ENCODE measurements at regions not wholly inside any gene's neighbourhood (a gene's known extent, or its start where the extent isn't known, plus 50 kb on each side); places are given as distances from the start of the nearest gene placed in this dataset.

DNA sequence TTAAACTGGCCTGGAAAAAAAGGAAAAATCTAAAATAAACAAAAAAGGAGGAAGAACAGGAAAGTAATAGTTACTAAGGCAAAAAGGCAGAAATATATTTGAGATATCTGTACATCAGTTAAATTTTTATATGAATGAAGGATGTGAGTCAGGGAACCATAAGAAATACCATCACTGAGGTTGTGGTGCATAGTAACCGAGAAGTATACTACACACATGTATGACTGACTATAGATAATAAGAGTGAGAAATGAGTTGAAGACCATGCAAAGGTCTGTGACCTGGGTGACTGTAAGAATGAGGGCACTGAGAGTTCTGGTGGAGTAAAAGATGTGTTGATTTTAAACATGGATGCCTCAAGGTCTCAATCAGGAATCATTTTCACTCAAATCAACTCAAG lies 220.6 kb upstream of the FAM241A start:
- DNase-seq (ENCODE audit: low read depth, low spot score), result no peak
- no peak overlapping the region for H3K4me3 ChIP-seq (ENCODE audit: low read length)
- no peaks in the 10 kb centered on the region for H3K36me3 ChIP-seq (ENCODE audit: control insufficient read depth, insufficient read depth, low read length)
- H3K27me3 ChIP-seq (ENCODE audit: control insufficient read depth, insufficient read depth, low read length), result no peaks in the 10 kb centered on the region
- H3K4me1 ChIP-seq (ENCODE audit: control insufficient read depth, insufficient read depth, low read length), result no peaks in the 10 kb centered on the region
- no CpG with 5 or more reads among the region's 1 CpG for WGBS (ENCODE audit: insufficient coverage, insufficient read length)
- H3K27ac ChIP-seq (ENCODE audit: low read length), result no peak overlapping the region
- H3K9me3 ChIP-seq (ENCODE audit: control insufficient read depth, insufficient read depth, low read length), result no peaks in the 10 kb centered on the region

DNA sequence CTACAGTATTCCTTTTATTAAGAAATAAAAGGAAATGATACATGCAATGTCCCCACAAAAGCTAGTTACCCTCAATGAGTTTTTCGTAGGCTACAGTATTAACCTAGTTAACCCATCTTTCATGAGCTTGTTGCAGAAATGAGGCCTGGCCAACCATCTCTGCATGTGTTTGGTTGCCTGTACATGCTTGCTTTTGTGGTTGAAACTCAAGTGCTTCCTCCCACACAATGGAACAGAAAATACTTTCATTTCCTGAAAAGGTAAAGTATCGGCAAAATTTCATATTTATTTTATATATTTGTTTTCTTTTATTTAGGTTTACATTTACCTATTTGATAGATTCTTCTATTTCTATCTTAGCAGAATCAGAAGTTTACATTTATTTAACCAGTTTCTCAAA lies 214.6 kb upstream of the FAM241A start:
- no peaks in the 10 kb centered on the region for H3K27me3 ChIP-seq (ENCODE audit: control insufficient read depth, insufficient read depth, low read length)
- no peak overlapping the region for H3K4me3 ChIP-seq (ENCODE audit: low read length)
- H3K27ac ChIP-seq (ENCODE audit: low read length), result no peak overlapping the region
- no peaks in the 10 kb centered on the region for H3K36me3 ChIP-seq (ENCODE audit: control insufficient read depth, insufficient read depth, low read length)
- H3K4me1 ChIP-seq (ENCODE audit: control insufficient read depth, insufficient read depth, low read length), result no peaks in the 10 kb centered on the region
- H3K9me3 ChIP-seq (ENCODE audit: control insufficient read depth, insufficient read depth, low read length), result no peaks in the 10 kb centered on the region
- no peak for DNase-seq (ENCODE audit: low read depth, low spot score)
- WGBS (ENCODE audit: insufficient coverage, insufficient read length), result no CpG with 5 or more reads among the region's 2 CpGs

DNA sequence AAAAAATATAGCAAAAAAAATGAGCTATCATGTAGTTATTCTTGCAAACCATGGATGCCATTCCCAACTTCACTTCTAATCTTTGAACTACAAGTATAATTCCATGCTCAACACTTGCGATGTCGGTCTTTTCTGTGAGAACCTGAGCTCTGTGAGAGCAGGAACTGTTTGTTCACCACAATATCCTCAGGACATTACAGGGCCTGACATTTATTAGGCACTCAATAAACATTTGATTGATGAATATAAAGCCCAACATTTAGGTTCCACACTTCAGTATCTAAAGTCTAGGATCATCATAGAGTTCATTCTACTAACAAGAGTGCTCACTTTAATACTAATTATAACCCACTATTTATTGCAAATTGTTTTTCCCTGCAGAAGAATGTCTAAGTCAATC lies 211.6 kb upstream of the FAM241A start:
- Histone ChIP-seq H3K9me3 (ENCODE audit: control insufficient read depth, insufficient read depth, low read length) (no peaks in the 10 kb centered on the region), H3K4me1 (ENCODE audit: control insufficient read depth, insufficient read depth, low read length) (no peaks in the 10 kb centered on the region), H3K27me3 (ENCODE audit: control insufficient read depth, insufficient read depth, low read length) (no peaks in the 10 kb centered on the region), H3K4me3 (ENCODE audit: low read length) (no peak overlapping the region), H3K36me3 (ENCODE audit: control insufficient read depth, insufficient read depth, low read length) (no peaks in the 10 kb centered on the region), H3K27ac (ENCODE audit: low read length) (no peak overlapping the region)
- WGBS (ENCODE audit: insufficient coverage, insufficient read length), result no CpG with 5 or more reads among the region's 2 CpGs
- no peak for DNase-seq (ENCODE audit: low read depth, low spot score)

DNA sequence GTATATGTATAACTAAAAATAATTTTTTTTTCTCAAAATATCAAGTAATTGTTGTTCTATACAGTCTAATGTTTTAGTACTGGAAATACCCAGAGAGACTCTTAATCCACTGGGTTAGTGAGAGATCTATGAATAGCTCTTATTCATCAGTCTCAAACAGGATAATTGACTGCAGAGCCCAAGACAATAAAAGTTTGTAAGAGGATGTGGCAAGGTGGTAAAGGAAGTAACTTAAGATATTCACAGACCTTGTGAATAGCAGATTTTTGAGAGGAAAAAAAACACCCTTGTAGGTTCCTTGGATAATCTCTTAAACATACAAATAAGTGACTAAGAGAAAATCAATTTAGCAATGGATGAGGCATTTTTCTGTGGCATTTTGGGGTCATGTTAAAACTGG lies 210.9 kb upstream of the FAM241A start:
- no peak overlapping the region for H3K27ac ChIP-seq (ENCODE audit: low read length)
- H3K4me1 ChIP-seq (ENCODE audit: control insufficient read depth, insufficient read depth, low read length), result no peaks in the 10 kb centered on the region
- no peaks in the 10 kb centered on the region for H3K27me3 ChIP-seq (ENCODE audit: control insufficient read depth, insufficient read depth, low read length)
- no peaks in the 10 kb centered on the region for H3K9me3 ChIP-seq (ENCODE audit: control insufficient read depth, insufficient read depth, low read length)
- DNase-seq (ENCODE audit: low read depth, low spot score), result no peak
- no peak overlapping the region for H3K4me3 ChIP-seq (ENCODE audit: low read length)
- no peaks in the 10 kb centered on the region for H3K36me3 ChIP-seq (ENCODE audit: control insufficient read depth, insufficient read depth, low read length)

DNA sequence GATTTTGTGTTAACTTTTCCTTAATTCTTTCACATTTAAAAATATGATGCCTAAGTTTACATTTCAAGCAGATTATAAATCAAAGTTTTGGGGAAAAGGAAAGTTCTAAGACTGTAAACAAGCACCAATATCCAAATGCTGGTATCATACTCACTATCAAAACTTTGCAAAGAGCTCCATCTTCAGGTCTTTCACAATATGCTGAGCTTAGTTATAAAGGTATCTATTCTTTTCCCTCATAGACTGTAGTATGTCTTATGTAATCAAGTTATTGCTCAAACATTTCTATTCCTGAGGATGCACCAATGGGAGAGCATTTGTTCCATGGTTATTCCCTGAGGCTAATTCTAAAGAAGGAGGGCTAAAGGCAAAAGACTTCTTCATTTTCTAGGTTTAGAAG lies 207.9 kb upstream of the FAM241A start:
- no peak overlapping the region for H3K27ac ChIP-seq (ENCODE audit: low read length)
- no peaks in the 10 kb centered on the region for H3K36me3 ChIP-seq (ENCODE audit: control insufficient read depth, insufficient read depth, low read length)
- DNase-seq (ENCODE audit: low read depth, low spot score), result no peak
- no peaks in the 10 kb centered on the region for H3K4me1 ChIP-seq (ENCODE audit: control insufficient read depth, insufficient read depth, low read length)
- H3K27me3 ChIP-seq (ENCODE audit: control insufficient read depth, insufficient read depth, low read length), result no peaks in the 10 kb centered on the region
- no peaks in the 10 kb centered on the region for H3K9me3 ChIP-seq (ENCODE audit: control insufficient read depth, insufficient read depth, low read length)
- no peak overlapping the region for H3K4me3 ChIP-seq (ENCODE audit: low read length)

DNA sequence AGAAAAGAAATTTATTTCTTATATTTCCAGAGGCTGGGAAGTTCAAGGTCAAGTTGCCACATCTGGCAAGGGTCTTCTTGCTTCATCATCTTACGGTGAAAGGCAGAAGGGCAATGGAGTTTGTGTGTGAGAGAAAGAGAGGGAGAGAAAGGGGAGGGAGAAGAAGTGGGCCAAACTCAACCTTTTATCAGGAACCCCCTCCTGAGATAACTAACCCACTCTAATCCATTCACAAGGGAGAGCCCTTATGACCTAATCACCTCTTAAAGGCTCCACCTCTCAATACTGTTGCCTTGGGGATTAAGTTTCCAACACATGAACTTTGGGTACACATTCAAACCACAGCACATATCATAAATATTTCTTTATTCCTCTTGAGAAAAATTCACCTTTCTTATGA lies 203.3 kb upstream of the FAM241A start:
- Histone ChIP-seq H3K4me1 (ENCODE audit: control insufficient read depth, insufficient read depth, low read length) (no peaks in the 10 kb centered on the region), H3K27ac (ENCODE audit: low read length) (no peak overlapping the region), H3K9me3 (ENCODE audit: control insufficient read depth, insufficient read depth, low read length) (no peaks in the 10 kb centered on the region), H3K36me3 (ENCODE audit: control insufficient read depth, insufficient read depth, low read length) (no peaks in the 10 kb centered on the region), H3K27me3 (ENCODE audit: control insufficient read depth, insufficient read depth, low read length) (no peaks in the 10 kb centered on the region), H3K4me3 (ENCODE audit: low read length) (no peak overlapping the region)
- WGBS (ENCODE audit: insufficient coverage, insufficient read length), result no CpG with 5 or more reads among the region's 1 CpG
- no peak for DNase-seq (ENCODE audit: low read depth, low spot score)

DNA sequence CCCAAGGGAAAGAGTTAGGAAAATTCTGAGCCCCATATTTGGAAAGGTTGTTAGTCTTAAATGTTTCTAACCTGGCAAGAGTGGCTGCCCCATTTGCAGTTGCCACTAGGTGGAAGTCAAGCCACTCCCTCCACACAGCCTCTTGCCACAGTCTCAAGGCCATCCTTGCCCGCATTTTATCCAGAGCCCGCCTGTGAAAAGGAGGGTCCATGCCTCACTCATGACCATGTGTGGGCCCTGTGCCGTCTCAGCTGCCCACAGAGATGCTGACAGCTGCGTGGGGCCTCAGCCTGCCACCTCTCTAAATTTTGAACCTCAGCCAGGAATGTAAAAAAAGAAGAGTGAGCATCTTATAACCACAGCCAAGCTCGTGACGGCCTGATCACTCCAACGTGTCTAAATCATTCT lies 201.5 kb upstream of the FAM241A start:
- DNase-seq (ENCODE audit: low read depth, low spot score), result peak; percentile 33
- WGBS (ENCODE audit: insufficient coverage, insufficient read length), result no CpG with 5 or more reads among the region's 7 CpGs
- Histone ChIP-seq H3K4me3 (ENCODE audit: low read length) (no peak overlapping the region), H3K27me3 (ENCODE audit: control insufficient read depth, insufficient read depth, low read length) (no peaks in the 10 kb centered on the region), H3K9me3 (ENCODE audit: control insufficient read depth, insufficient read depth, low read length) (no peaks in the 10 kb centered on the region), H3K36me3 (ENCODE audit: control insufficient read depth, insufficient read depth, low read length) (no peaks in the 10 kb centered on the region), H3K4me1 (ENCODE audit: control insufficient read depth, insufficient read depth, low read length) (no peaks in the 10 kb centered on the region), H3K27ac (ENCODE audit: low read length) (no peak overlapping the region)

DNA sequence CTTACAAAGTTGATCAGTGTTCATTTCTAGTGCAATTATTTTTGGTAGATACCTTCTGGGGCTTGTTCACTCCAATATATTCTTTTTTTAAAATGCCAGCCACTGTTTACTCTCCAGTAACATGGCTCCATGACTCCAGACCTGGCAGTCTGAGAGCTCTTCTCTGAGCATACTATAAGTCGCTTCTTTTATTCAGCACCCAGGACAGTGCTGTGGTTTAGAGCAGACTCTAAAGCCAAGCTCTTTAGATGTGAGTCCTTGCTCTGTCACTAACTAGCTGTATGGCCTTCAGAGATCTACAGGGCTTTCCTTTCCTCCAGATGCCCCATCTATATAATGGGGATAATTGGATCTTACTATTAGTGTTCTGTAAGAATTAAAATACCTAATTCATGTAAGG lies 200.2 kb upstream of the FAM241A start:
- Histone ChIP-seq H3K4me3 (ENCODE audit: low read length) (no peak overlapping the region), H3K4me1 (ENCODE audit: control insufficient read depth, insufficient read depth, low read length) (no peaks in the 10 kb centered on the region), H3K27ac (ENCODE audit: low read length) (no peak overlapping the region), H3K9me3 (ENCODE audit: control insufficient read depth, insufficient read depth, low read length) (no peaks in the 10 kb centered on the region), H3K36me3 (ENCODE audit: control insufficient read depth, insufficient read depth, low read length) (no peaks in the 10 kb centered on the region), H3K27me3 (ENCODE audit: control insufficient read depth, insufficient read depth, low read length) (no peaks in the 10 kb centered on the region)
- DNase-seq (ENCODE audit: low read depth, low spot score), result no peak
- WGBS (ENCODE audit: insufficient coverage, insufficient read length), result no CpG with 5 or more reads among the region's 1 CpG

DNA sequence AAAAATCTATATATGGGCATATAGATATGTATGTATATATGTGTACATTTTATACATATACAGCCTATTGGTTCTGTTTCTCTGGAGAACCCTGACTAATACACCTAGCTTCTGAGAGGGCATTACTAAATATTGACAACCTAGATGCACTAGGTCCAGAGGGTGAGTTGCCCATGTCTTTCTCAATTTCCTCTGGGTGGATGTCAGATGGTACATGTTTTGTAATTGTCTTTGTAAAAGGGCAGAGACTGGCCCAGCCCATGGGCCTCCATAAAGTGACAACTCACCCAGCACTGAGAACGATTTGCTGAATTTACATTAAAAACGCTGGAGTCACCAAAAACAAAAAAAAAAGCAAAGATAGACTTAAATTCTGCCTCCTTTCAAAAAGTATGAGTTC lies 198.5 kb upstream of the FAM241A start:
- Histone ChIP-seq H3K4me1 (ENCODE audit: control insufficient read depth, insufficient read depth, low read length) (no peaks in the 10 kb centered on the region), H3K4me3 (ENCODE audit: low read length) (no peak overlapping the region), H3K36me3 (ENCODE audit: control insufficient read depth, insufficient read depth, low read length) (no peaks in the 10 kb centered on the region), H3K27ac (ENCODE audit: low read length) (no peak overlapping the region), H3K27me3 (ENCODE audit: control insufficient read depth, insufficient read depth, low read length) (no peaks in the 10 kb centered on the region), H3K9me3 (ENCODE audit: control insufficient read depth, insufficient read depth, low read length) (no peaks in the 10 kb centered on the region)
- no peak for DNase-seq (ENCODE audit: low read depth, low spot score)
- WGBS (ENCODE audit: insufficient coverage, insufficient read length), result no CpG with 5 or more reads among the region's 2 CpGs

DNA sequence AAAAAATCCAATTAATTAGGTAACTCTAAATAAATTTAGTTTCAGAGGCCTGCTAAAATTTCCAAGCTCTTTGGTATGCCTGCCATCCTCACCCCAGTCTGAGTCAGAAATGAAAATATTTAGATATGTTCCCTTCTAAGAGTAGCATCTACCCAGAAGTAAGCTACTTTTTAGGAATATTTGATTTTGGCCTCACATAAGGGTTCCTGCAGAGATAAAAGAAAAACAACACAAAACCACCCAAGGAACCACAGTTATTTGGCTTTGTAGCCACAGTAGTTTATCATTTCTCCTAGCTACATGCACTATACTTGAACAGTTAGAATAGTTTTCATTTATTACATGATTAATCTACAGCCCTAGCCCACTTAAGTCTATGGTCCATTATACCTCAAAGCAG lies 192.6 kb upstream of the FAM241A start:
- H3K9me3 ChIP-seq (ENCODE audit: control insufficient read depth, insufficient read depth, low read length), result no peaks in the 10 kb centered on the region
- H3K4me3 ChIP-seq (ENCODE audit: low read length), result no peak overlapping the region
- H3K27ac ChIP-seq (ENCODE audit: low read length), result no peak overlapping the region
- no peaks in the 10 kb centered on the region for H3K27me3 ChIP-seq (ENCODE audit: control insufficient read depth, insufficient read depth, low read length)
- no peaks in the 10 kb centered on the region for H3K4me1 ChIP-seq (ENCODE audit: control insufficient read depth, insufficient read depth, low read length)
- no peak for DNase-seq (ENCODE audit: low read depth, low spot score)
- no peaks in the 10 kb centered on the region for H3K36me3 ChIP-seq (ENCODE audit: control insufficient read depth, insufficient read depth, low read length)

DNA sequence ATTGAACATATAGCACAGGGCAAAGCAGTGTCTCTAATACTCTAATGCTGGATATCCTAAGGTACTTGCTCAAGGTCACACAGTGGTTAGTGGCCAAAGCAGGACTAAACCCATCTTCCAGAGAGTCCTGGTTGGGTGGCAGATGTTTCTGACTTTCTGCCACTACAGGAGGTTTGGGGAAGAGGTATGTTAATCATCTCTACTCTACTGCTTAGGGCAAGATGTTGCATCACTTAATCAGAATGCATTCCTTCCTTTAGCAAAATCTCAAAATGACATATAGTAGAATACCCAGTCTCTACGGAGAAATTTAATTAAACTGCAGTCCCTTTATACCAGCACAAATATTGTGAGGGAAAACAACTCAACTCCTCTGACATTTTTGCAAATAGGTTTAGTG lies 190.7 kb upstream of the FAM241A start:
- Histone ChIP-seq H3K4me1 (ENCODE audit: control insufficient read depth, insufficient read depth, low read length) (no peaks in the 10 kb centered on the region), H3K9me3 (ENCODE audit: control insufficient read depth, insufficient read depth, low read length) (no peaks in the 10 kb centered on the region), H3K36me3 (ENCODE audit: control insufficient read depth, insufficient read depth, low read length) (no peaks in the 10 kb centered on the region), H3K27ac (ENCODE audit: low read length) (no peak overlapping the region), H3K27me3 (ENCODE audit: control insufficient read depth, insufficient read depth, low read length) (no peaks in the 10 kb centered on the region), H3K4me3 (ENCODE audit: low read length) (no peak overlapping the region)
- no peak for DNase-seq (ENCODE audit: low read depth, low spot score)
- no CpG with 5 or more reads among the region's 1 CpG for WGBS (ENCODE audit: insufficient coverage, insufficient read length)

DNA sequence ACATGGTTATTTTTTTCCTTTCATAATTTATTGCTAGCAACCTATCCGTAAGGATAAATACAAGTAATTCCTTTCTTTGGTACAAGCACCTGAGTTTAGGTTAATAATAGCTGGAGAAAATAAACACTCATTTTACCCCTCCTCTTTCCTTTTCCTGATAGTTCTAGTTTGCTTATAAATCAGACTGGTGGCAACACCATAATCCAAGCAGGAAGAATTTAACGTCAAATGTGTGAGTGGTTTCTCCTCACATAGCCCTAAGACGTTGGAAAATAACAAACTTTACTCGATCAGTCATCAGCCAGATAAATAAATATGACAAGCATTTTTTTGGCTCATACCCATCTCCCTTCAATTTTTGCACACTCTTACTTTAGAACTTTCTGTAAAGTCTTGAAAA lies 190.3 kb upstream of the FAM241A start:
- Histone ChIP-seq H3K4me1 (ENCODE audit: control insufficient read depth, insufficient read depth, low read length) (no peaks in the 10 kb centered on the region), H3K27ac (ENCODE audit: low read length) (no peak overlapping the region), H3K36me3 (ENCODE audit: control insufficient read depth, insufficient read depth, low read length) (no peaks in the 10 kb centered on the region), H3K27me3 (ENCODE audit: control insufficient read depth, insufficient read depth, low read length) (no peaks in the 10 kb centered on the region), H3K9me3 (ENCODE audit: control insufficient read depth, insufficient read depth, low read length) (no peaks in the 10 kb centered on the region), H3K4me3 (ENCODE audit: low read length) (no peak overlapping the region)
- WGBS (ENCODE audit: insufficient coverage, insufficient read length), result no CpG with 5 or more reads among the region's 4 CpGs
- no peak for DNase-seq (ENCODE audit: low read depth, low spot score)

All from iPS DF 6.9 (cell line).